ENCODE measurements at regions not wholly inside any gene's neighbourhood (a gene's known extent, or its start where the extent isn't known, plus 50 kb on each side); places are given as distances from the start of the nearest gene placed in this dataset.

- no peak for DNase-seq
Measured at GRCh38 chr12:111173391-111173790, 195.5 kb downstream of the PHETA1 start.

GRCh38 chr12:111172786-111173185 lies 196.1 kb downstream of the PHETA1 start:
- no peak for DNase-seq

DNA sequence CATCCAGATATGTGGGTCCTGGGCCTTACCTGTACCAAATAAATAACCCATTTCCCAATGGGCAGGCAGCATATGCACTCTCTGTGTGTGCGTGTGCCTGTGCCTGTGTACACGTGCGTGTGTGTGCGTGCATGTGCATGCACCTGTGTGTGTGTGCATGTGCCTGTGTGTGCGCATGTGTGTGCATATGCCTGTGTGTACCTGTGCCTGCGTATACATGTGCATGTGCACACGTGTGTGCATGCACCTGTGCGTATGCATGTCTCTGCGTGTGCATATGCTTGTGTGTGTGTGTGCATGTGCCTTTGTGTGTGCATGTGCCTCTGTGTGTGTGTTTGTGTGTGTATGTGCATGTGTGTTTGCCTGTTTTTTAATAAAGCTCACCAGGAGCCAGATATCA lies 197.1 kb downstream of the PHETA1 start:
- no peak for DNase-seq

DNA sequence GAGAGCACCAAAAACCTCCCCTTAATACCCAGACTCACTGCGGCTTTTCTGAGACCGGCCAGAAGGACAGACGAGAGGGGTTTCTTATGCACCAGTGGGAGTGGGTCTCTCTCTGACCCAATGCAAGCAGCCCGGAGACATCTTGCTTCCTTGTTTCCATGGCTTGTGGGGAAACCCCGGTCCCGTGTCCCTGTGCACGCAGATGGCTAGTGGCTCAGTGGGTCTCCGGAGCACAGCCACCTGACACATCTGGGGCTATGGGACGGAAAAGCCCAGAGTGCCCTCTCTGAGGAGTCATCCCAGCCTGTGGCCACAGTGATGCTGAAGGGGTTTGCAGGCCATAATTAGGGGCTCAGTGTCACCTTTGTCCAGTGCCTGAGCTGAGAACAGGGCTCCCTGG lies 197.6 kb downstream of the PHETA1 start:
- no peak for DNase-seq

- no peak for DNase-seq
Measured at GRCh38 chr12:111170543-111170942, 198.4 kb downstream of the PHETA1 start.

DNA sequence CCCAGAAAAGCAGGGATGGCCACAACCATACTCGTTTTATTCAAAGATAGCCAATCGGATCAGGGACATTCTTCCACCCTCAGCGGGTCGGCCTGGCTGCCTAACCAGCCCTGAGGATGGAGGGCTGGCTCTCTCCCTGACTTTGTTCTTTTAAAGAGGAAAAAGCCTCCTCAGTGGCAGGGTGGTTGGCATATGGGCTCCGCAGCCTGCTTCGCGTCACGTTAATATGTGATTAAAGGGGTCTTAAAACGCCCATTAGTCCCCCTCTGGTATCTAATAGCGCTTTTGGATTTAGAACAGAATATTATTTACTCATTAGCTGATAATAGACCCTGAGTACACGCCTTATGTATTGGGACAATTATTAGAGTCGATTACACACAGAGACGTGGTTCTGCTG lies 199.4 kb downstream of the PHETA1 start:
- DNase-seq, result no peak

DNA sequence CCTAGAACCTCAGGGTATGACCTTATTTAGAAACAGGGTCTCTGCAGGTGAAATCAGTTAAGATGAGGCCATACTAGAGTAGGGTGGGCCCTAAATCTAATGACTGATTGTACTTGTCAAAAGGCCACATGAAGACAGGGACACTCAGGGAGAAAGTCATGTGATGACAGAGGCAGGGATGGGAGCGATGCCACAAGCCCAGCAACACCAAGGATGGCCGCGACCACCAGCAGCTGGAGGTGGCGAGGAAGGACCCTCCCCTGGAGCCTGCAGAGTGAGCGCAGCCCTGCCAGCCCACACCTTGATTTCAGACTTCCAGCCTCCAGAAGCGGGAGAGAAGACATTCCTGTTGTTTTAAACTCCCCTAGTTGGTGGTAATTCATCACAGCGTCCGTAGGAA lies 199.9 kb downstream of the PHETA1 start:
- DNase-seq, result no peak

DNA sequence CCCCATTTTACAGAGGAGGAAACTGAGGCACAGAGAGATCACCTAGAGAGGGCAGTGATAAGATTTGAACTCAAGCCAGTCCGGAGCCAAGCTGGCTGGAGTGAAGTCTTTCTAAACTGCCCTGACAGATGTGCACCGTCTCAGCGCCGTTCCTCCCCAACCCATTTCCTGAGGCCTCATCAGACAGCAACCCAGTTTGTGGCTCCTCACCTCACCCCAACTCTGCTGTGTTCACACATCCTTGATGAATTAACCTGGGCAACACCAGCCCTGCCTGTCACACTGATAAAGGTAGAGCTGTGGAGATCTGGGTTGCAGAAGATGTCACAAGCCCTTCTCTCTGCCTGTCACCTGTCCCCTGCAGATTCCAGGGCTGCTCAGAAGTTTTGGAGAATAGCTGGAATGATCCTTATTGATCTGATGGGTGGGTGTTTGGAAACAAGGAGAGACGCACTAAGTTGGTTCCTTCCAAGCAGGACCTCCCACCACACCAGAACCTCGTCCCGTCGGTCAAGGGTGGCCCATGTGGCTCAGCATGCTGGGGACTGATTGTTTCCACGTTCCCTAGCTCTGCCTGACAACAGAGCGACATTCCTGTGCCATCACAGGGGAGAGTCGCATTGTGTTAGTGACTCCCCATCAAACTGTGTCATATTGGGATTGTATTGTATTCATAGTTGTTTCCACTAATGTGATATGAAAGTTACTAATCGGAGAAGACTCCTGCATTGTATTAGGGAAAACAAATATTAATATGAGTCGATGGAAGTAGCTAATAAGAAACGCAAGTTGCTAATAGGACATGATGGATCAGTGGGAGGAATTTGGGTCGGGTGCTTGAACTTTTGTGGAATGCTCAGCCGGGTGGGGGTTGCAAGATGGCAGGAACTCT lies 200.6 kb downstream of the PHETA1 start:
- DNase-seq, result no peak

GRCh38 chr12:111166779-111167540 lies 201.9 kb downstream of the PHETA1 start:
- no peak for DNase-seq

DNA sequence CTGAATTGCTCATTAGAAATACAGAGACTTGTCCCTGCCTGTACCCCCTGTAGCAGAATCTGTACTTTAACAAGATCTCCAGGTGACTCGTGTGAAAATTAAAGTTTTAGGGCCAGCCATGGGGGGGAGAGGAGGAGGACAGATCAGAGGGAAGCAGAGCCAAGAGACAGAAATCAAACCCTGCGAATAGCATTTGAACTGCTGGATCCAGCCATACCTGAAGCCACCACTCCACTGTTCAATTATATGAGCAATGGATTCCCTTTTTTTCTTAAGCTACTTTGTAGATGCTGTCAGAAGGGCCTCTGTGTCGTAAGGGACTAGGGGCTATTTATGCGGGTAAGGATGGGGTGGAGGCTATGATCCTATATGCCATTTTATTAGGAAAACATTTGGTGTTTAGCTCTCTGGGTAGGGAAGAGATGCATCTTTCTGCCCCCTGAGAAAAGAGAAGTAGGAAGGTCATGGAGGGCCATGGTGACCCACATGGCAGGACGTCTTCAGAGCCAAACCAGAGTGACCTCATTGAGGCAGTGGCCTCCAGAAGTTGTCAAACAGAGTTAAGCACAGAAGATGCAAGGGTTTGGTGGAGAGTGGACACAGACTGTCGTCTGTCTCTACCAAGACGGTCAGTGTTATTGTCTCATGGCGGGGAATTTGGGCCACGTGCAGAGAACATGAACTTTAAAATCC lies 203.9 kb downstream of the PHETA1 start:
- no peak for DNase-seq

DNA sequence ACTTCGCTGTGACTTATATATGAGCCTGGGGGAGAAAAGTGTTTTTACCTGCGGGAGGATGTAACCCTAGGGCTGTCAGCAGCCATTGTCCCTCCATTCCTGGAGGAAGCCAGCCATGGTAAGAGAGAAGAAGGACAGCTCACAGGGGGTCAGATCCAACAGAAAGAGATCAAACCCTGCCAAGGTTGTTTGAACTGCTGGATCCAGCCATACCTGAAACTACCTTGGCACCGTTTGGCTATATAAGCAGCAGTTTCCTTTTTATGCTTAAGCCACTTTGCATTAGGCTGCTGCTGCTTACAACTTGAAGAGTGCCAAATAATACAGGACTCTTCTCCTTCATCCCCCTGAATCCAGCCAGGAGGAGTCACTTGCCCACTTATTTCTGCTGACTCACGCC lies 205.5 kb downstream of the PHETA1 start:
- DNase-seq, result no peak

DNA sequence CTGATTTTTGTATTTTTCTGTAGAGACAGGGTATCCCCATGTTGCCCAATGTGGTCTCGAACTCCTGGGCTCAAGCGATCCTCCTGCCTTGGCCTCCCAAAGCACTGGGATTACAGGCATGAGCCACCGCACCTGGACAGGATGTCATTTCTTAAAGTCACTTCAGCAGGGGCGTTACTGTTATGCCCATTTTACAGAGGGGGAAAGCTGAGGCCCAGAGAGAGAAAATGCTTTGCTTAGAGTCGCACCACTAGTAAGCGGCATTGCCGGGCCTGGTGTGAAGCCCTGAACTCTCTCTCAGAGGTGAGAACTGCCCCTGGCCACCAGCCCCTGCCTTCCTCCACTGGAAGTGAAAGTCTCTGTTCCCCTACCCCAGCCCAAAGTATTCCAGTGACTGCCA lies 207.0 kb downstream of the PHETA1 start:
- DNase-seq, result no peak

DNA sequence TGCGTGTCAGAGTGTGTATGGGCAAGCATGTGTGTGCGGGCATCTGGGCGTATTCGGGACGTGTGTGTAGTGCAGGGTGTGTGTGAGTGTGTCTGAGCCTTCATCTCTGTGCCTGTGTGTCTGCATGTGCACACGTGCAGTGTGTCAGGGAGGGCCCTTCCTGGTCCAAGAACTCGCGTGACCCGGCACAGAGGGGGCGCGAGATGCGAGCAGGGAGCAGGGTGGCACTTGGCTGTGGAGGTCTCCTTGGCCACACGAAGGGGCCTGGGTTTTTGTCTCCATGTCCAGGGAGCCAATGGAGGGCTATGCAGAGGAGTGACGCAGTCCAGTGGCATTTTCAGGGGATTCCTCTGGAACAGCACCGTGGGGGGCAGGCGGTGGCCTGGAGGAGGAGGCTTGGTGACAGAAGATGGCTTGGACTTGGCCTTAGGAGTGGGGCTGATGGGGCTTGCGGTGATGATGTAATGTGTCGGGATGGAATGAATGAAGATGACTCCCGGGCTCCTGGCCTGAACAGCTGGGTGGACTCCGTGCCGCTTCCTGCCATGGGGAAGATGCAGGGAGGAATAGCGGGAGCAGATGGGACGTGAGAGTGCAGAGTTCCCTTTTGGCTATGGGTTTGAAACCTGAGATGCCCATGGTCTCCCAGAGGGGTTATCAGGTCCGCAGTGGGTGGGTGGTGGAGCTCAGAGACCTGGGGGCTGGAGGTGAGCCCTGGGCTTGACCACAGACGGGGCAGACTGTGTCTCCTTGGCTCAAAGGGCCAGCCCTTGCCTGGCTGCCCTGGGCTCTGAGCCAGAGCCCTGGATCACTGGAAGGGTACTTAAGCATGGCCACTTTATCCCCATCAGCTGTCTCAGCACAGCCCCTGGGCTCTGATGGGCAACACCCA lies 208.3 kb downstream of the PHETA1 start:
- DNase-seq, result no peak

DNA sequence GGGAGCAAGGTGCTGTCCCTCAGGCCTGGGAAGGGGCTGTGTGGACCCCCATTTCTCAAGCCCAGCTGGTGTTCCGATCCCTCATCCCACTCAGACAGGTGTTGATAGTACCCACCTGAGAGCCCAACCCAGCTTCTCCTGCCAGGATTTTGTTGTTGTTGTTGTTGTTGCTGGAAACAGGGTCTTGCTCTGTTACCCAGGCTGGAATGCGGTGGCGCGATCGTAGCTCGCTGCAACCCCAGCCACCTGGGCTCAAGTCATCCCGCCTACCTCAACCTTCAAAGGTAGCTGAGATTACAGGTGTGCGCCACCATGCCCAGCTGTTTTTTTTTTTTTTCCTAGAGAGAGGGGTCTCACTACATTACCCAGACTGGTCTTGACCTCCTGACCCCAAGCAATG lies 209.9 kb downstream of the PHETA1 start:
- DNase-seq, result no peak

DNA sequence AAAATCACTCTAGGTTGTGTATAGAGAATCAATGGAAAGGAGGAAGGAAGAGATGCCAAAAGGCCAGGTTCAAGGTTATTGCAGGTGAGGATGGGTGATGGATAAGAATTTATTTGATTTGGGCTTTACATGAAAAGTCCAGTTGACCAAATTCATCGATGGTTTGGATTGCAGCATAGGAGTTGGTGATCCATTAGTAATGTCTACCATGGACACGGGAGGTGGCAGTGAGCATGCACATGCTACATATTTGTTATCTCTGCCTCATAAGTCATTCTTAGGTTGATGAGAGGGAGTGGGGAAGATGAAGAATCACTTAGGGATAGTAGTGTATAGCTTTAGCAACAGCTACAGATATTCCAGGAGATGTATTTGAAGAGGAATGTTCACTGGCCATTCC lies 211.4 kb downstream of the PHETA1 start:
- DNase-seq, result no peak

DNA sequence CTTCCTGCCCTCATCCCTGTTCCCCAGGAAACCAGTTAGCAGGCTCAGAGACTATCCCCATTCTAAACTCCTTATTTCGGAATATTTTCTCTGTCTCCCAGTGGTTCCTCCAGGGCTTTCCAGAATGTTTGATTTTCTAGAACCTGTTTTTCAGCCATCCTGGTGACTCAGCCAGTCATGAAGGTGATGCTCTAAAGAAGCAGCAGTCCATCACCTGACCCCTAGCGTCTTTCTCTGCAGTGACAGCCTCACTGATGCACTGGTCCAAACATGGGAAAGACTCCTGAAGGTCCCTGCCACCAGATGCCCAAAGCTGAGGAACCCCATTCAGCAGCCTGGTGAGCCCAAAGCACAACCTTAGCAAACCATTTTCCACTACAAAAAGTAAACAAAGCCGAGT lies 212.6 kb downstream of the PHETA1 start:
- no peak for DNase-seq

DNA sequence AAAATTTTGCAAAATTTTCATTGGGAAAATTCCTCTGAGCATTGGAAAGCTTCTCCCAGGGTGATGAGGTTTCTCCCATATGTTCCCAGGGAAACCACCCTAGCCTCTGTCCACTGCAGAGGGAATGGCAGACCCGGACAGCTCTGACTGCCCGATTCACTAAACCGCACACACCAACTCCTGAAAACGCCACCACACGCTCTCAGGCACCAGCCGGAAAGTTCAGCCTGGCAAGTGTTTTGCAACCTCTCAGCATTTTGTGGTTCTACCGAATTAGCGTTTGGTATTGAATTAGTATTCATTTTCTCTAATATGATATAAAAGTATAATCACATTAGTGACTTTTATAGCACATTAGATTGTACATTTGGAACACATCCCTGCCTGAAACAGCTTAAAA lies 213.4 kb downstream of the PHETA1 start:
- no peak for DNase-seq

- DNase-seq, result no peak
Measured at GRCh38 chr12:111155020-111155419, 213.9 kb downstream of the PHETA1 start.

DNA sequence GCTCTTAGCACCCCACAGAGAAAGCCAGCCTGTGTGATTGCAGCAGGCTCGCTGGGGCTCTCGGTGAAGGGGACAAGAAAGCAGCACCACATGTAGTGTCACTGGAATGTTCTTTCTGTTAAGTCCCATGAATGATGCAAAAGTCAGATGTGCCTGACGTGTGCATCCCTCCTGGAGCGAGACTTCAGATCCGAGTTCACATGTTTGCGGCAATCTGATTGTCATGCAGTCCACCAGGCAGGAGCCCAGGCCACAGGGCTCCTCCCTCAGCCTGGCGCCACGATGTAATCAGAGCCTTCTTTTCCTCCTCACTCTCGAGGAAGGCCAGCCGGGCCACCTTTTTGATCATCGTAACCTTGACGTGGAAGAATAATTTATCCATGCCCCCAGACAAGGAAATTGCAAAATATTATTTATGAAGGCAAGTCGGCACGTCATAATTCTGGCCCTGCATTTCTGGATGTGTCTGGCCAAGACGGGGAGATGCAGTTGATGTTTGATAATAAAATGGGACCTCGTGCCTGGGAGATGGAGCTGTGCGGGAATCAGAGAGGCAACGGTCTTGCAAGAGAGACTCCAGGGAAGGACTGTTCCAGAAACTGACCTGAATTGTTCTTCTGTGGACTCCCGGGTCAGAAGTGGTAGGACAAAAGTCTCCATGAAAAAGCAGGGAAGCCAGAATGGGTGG lies 214.6 kb downstream of the PHETA1 start:
- no peak for DNase-seq

- no peak for DNase-seq
Measured at GRCh38 chr12:111152561-111152960, 216.3 kb downstream of the PHETA1 start.

- DNase-seq, result no peak
Measured at GRCh38 chr12:111150921-111151840, 217.7 kb downstream of the PHETA1 start.
